BE2C (cell line): ENCODE measurements at regions not wholly inside any gene's neighbourhood (a gene's known extent, or its start where the extent isn't known, plus 50 kb on each side); places are given as distances from the start of the nearest gene placed in this dataset.

Source experiments
- DNase-seq: peaks from one replicate; pipeline ENCODE4 v3.0.0-alpha.2; 2020
- H3K27me3 ChIP-seq: fragments of 250-450 bp; sonication (Bioruptor Pico); 2 replicates; pipeline ENCODE4 v1.5.1; 2020; ENCODE audit warnings: mild to moderate bottlenecking
- H3K36me3 ChIP-seq: fragments of 250-450 bp; sonication (Bioruptor Pico); 2 replicates; pipeline ENCODE4 v1.5.1; 2020; ENCODE audit warnings: mild to moderate bottlenecking
- H3K4me1 ChIP-seq: fragments of 250-450 bp; sonication (Bioruptor Pico); 2 replicates; pipeline ENCODE4 v1.5.1; 2020
- H3K4me3 ChIP-seq: 2 replicates; pipeline ENCODE4 v1.5.1; 2011; ENCODE audit warnings: low read depth, low read length
- H3K9me3 ChIP-seq: fragments of 250-450 bp; sonication (Bioruptor Pico); 2 replicates; pipeline ENCODE4 v1.5.1; 2020
- TF ChIP-seq, protein P1 (sequence below): IDR thresholded peaks from 2 replicates; pipeline ENCODE4 v1.5.1; 2012; ENCODE audit warnings: mild to moderate bottlenecking, low read depth, low read length

DNA sequence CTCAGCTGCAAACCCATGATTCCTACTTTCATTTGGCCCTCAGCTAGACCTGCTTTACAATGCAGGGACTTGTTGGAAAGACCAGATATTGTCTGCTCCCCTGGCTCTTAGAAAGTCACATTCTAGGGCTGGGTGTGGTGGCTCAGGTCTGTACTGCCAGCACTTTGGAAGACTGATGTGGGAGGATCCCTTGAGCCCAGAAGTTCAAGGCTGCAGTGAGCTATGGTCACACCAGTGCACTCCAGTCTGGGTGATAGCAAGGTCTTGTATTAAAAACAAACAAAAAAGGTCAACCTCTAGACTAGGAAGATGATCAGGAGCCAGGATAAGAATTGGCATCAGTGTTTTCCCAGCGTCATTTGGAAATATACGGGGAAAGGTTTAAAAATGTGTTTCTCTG lies 145.8 kb downstream of the PALM2AKAP2 start:
- Histone ChIP-seq H3K27me3 (no peaks in the 10 kb centered on the region), H3K9me3 (no peaks in the 10 kb centered on the region), H3K36me3 (no peaks in the 10 kb centered on the region), H3K4me1 (no peaks in the 10 kb centered on the region), H3K4me3 (no peak overlapping the region)
- DNase-seq: no peak
- TF ChIP-seq, protein P1, sequence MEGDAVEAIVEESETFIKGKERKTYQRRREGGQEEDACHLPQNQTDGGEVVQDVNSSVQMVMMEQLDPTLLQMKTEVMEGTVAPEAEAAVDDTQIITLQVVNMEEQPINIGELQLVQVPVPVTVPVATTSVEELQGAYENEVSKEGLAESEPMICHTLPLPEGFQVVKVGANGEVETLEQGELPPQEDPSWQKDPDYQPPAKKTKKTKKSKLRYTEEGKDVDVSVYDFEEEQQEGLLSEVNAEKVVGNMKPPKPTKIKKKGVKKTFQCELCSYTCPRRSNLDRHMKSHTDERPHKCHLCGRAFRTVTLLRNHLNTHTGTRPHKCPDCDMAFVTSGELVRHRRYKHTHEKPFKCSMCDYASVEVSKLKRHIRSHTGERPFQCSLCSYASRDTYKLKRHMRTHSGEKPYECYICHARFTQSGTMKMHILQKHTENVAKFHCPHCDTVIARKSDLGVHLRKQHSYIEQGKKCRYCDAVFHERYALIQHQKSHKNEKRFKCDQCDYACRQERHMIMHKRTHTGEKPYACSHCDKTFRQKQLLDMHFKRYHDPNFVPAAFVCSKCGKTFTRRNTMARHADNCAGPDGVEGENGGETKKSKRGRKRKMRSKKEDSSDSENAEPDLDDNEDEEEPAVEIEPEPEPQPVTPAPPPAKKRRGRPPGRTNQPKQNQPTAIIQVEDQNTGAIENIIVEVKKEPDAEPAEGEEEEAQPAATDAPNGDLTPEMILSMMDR: no peak

DNA sequence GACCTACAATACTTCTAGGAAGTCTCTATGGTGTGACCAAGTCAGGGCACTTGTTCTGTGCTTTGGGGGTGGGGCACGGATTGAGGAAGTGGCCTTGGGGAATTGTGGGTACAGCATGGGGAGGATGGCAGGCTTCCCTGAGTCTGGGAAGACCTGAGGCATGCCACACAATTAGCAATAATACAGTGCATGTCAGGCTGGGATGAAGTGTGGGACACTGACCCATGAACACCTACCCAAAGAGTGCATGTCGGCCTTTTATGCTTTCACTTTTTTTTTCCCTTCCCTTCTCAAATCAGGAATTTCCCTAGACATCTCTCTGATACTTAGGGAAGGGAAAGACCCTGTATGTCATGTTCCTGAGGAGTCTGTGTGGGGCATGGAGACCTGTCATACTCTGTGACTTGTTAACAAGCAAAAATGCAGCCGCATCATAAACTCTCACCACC lies 146.4 kb downstream of the PALM2AKAP2 start:
- DNase-seq: no peak
- TF ChIP-seq, protein P1: no peak
- Histone ChIP-seq H3K9me3 (no peaks in the 10 kb centered on the region), H3K27me3 (no peaks in the 10 kb centered on the region), H3K36me3 (no peaks in the 10 kb centered on the region), H3K4me3 (no peak overlapping the region), H3K4me1 (no peaks in the 10 kb centered on the region)

DNA sequence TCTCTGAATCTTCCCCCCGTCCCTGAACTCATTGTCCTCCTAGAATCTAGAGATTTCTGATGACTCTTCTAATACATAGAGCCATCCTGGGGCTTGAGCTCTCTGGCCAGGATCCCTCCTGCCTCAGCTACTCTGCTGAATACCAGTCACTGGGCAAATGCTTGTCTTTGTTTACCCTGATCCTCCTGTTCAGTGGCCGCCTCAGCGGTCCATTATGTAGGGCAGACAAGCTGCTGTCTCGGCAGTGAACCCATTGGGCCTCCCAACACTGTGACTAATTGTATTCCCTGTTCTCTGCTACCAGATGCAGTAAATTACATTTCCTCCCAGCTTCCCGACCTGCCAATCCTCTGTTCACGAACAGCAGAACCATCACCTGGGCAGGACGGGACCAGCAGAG lies 151.6 kb downstream of the PALM2AKAP2 start:
- TF ChIP-seq, protein P1: no peak

DNA sequence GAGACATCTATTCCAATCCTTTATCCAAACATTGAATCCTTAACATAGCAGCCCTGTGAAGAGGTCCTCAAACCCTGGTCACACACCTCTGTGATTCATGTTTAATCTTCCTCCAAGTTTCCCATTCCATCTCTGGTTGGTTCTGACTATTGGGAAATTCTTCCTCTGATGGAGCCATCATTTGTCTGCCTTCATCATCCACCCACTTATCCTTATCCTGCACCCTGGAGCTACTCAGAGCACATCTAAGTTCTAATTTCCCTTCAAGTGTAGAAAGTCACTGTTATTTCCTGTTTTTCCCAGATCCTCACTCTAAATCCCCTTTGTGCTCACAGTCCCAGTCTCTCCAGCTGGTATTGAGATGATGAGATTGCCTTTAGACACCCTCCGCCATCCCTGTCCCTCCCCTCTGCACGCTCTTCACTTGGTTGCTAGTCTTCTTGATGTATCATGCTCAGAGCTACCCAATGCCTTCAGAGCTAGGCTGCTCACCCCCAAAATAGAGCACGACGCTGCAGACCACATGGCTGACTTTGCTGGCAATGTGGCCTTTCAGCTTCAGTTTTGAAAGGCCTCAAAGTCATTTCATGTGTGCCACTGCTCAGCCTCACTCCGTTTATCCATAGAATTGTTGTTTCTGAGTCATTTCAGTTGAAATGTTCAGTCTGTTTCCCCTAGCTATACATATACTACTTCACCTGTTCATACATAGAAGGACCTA lies 154.3 kb downstream of the PALM2AKAP2 start:
- no peaks in the 10 kb centered on the region for H3K9me3 ChIP-seq
- TF ChIP-seq, protein P1: no peak

More for the DNA sequence above, 151.6 kb downstream of the PALM2AKAP2 start:
- H3K4me3 ChIP-seq: no peak overlapping the region
- H3K27me3 ChIP-seq: no peaks in the 10 kb centered on the region
- H3K9me3 ChIP-seq: no peaks in the 10 kb centered on the region
- no peak for DNase-seq
- no peaks in the 10 kb centered on the region for H3K4me1 ChIP-seq
- no peaks in the 10 kb centered on the region for H3K36me3 ChIP-seq

DNA sequence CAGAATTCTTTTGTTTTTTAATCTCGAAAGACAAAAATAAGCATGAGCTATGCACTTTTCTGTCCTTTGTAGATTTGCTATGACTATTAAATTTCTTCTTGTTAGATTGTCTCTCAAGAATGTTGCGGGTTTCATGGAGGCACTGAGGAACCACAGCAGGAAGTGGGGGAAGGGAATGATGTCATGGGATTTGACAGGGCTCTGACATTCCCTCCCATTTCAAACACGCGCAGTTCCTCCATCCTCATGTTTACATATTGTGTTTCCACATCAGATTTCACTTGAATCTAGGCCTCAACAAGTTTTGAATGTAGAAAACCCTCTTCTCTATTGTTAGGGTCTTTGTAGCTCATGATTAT lies 154.8 kb downstream of the PALM2AKAP2 start:
- Histone ChIP-seq H3K36me3 (no peaks in the 10 kb centered on the region), H3K9me3 (no peaks in the 10 kb centered on the region), H3K4me3 (no peak overlapping the region), H3K27me3 (no peaks in the 10 kb centered on the region), H3K4me1 (no peaks in the 10 kb centered on the region)
- DNase-seq: no peak
- TF ChIP-seq, protein P1: no peak

More for the DNA sequence above, 154.3 kb downstream of the PALM2AKAP2 start:
- Histone ChIP-seq H3K27me3 (no peaks in the 10 kb centered on the region), H3K36me3 (no peaks in the 10 kb centered on the region), H3K4me3 (no peak overlapping the region), H3K4me1 (no peaks in the 10 kb centered on the region)
- no peak for DNase-seq

DNA sequence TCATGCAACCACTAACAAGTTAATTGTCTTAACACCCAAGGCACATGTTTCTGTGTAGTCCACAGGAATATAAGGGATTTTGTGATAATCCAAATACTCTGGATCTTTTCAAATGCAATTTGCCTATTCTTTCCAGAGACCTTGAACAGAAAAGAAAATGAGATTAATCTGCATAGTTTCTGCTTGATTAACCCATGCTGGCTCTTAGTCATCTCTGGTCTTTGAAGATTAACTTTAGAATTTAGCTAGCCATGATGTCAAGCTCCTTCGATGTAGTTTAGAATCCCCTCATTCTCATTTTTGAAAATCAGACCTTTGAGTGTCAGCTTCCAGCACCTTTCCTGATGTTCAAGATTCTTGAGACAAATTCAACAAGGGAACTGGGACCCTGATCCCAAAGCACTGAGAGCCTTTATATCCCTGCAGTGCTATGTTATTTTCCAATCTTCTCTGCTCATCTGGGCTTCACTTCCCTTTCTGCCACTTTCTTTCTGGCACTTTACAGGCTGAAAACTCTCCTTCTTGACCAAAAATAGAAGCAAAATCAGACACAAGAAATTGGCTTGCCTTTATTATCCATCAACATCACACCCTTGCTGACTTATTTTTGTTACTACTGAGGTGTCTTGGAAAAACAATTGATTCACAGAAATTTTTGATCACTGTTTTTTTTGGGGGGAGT lies 155.5 kb downstream of the PALM2AKAP2 start:
- no peaks in the 10 kb centered on the region for H3K36me3 ChIP-seq
- no peaks in the 10 kb centered on the region for H3K9me3 ChIP-seq
- no peak overlapping the region for H3K4me3 ChIP-seq
- DNase-seq: no peak
- TF ChIP-seq, protein P1: no peak
- no peaks in the 10 kb centered on the region for H3K27me3 ChIP-seq
- no peaks in the 10 kb centered on the region for H3K4me1 ChIP-seq
